Activated CD8-positive, alpha-beta memory T cell treated with anti-CD3 and anti-CD28 coated beads for 36 hours (primary cell): ENCODE measurements at regions not wholly inside any gene's neighbourhood (a gene's known extent, or its start where the extent isn't known, plus 50 kb on each side); places are given as distances from the start of the nearest gene placed in this dataset.
"Not testable (repeated sequence)": the region's sequence is repeated elsewhere in the genome, so short reads cannot be mapped to it uniquely, and the experiment has no call there.

Experiments
- CTCF ChIA-PET: fragments of 350-600 bp; sonication (Branson Sonifier 250); formaldehyde crosslinking; loops from one replicate; lab custom pipeline; 2021; ENCODE audit warnings: antibody characterized with exemption; lab: Charles Lee
- POLR2A ChIA-PET: fragments of 350-600 bp; sonication (Branson Sonifier 250); formaldehyde crosslinking; loops from one replicate; lab custom pipeline; 2021; ENCODE audit warnings: antibody characterized with exemption; lab: Charles Lee

GRCh38 chr6:119444642-119445557, 95.3 kb upstream of the MAN1A1 start:
- ChIA-PET POLR2A (no interaction called here), CTCF (no interaction called here)

GRCh38 chr6:119443993-119444641, 94.6 kb upstream of the MAN1A1 start:
- POLR2A ChIA-PET = no interaction called here
- CTCF ChIA-PET = no interaction called here

DNA sequence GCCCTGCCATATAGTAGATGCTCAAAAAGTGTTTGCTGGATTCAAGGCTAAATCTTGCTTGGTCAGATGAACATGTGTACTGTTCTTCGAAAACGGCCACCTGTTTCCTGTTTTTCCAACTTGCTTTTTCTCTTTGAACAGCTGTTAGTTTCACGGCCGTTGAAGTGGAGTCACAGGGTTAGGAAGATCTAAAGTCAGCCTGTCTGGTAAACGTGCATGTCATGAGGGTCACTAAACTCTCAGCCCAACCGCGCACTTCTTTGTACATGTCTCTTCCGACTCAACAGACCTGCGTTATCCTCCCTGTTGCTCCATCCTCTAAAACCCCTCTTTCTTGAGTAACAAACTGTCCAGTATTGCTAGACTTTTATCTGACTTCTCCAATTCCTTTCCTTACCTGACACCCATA, 93.2 kb upstream of the MAN1A1 start:
- ChIA-PET CTCF (no interaction called here), POLR2A (interaction anchor here (0.7 kb wide), 1 partner anchor 224 kb away, joined by 3 read pairs; no protein-coding TSS in a partner anchor)

DNA sequence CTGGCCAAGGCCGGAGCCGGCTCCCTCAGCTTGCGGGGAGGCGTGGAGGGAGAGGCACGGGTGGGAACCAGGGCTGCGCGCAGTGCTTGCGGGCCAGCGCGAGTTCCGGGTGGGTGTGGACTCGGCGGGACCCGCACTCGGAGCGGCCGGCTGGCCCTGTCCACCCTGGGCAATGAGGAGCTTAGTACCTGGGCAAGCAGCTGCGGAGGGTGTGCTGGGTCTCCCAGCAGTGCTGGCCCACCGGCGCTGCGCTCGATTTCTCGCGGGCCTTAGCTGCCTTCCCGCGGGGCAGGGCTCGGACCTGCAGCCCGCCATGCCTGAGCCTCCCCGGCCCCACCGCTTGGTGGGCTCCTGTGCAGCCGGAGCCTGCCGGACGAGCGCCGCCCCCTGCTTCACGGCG, 91.4 kb upstream of the MAN1A1 start:
- ChIA-PET POLR2A (no interaction called here), CTCF (no interaction called here)

DNA sequence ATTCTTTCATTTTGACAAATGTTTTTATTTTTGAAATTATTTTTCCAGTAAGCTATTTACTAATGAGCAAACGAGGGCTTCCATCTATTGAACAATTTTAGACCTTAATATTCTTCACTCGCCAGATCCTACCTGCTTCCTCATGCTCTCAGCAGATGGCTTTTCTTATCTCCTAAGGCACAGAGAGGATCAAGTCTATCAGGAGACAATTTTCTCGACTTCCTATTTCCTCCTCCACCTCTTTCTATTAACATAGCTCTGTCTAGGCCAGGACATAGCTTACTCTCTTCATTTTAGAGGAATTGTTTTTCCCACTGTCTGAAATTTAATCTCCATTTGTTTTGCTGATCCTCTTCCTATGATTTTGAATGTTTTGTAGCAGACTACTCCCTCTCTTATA, 87.0 kb upstream of the MAN1A1 start:
- CTCF ChIA-PET = no interaction called here
- POLR2A ChIA-PET = no interaction called here

GRCh38 chr6:119431799-119432198, 82.2 kb upstream of the MAN1A1 start:
- CTCF ChIA-PET = no interaction called here
- POLR2A ChIA-PET = no interaction called here

DNA sequence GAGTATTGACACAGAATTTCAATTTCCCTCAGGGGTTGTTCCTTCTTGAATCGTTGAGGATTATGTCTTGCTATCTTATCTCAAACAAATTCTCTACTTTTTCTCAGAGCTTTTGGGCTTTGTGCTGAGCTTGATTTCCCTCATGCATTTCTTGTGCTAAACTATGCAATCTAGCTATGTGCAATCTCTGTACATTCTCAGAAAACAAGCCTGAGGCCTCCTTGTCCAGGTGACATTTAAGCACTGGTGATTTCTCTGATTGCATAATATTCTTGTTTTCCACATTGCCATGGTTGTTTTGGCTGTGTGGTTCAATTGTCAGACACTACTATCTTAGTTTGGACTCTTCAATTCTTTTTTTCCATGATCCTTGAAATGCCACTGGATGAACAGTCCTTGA, 81.2 kb upstream of the MAN1A1 start:
- POLR2A ChIA-PET = no interaction called here
- CTCF ChIA-PET = no interaction called here

GRCh38 chr6:119428633-119429032, 79.1 kb upstream of the MAN1A1 start:
- POLR2A ChIA-PET = no interaction called here
- CTCF ChIA-PET = no interaction called here

GRCh38 chr6:119426619-119427018, 77.1 kb upstream of the MAN1A1 start:
- POLR2A ChIA-PET = no interaction called here
- CTCF ChIA-PET = no interaction called here

DNA sequence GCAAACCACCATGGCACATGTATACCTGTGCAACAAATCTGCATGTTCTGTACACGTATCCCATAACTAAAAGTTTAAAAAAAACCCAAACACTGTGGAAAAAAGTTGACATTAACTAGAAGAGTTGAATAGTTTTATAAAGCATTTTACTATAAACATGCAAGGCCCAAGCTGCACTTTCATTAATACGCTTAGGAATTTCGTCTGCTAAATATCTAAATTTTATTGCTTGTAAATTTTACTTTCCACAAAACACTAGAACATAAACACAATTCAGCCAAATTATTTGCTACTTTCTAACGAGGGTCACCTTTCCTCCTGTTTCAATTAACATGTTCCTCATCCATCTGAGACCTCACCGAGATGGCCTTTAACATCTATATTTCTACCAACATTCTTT, 74.4 kb upstream of the MAN1A1 start:
- ChIA-PET POLR2A (no interaction called here), CTCF (no interaction called here)

DNA sequence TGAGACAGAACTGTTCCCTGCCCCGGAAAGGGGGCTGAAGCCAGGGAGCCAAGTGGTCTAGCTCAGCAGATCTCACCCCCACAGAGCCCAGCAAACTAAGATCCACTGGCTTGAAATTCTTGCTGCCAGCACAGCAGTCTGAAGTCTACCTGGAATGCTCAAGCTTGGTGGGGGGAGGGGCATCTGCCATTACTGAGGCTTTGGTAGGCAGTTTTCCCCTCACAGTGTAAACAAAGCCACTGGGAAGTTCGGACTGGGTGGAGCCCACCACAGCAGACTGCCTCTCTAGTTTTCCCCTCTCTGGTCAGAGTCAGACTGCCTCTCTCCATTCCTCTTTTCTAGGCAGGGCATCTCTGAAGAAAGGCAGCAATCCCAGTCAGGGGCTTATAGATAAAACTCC, 68.5 kb upstream of the MAN1A1 start:
- CTCF ChIA-PET, POLR2A ChIA-PET: not testable (repeated sequence)

GRCh38 chr6:119407156-119407555, 57.6 kb upstream of the MAN1A1 start:
- CTCF ChIA-PET = no interaction called here
- POLR2A ChIA-PET = no interaction called here

DNA sequence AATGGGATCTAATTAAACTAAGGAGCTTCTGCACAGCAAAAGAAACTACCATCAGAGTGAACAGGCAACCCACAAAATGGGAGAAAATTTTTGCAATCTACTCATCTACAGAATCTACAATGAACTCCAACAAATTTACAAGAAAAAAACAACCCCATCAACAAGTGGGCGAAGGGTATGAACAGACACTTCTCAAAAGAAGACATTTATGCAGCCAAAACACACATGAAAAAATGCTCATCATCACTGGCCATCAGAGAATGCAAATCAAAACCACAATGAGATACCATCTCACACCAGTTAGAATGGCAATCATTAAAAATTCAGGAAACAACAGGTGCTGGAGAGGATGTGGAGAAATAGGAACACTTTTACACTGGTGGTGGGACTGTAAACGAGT, 55.6 kb upstream of the MAN1A1 start:
- POLR2A ChIA-PET, CTCF ChIA-PET: not testable (repeated sequence)
